ENCODE measurements at regions not wholly inside any gene's neighbourhood (a gene's known extent, or its start where the extent isn't known, plus 50 kb on each side); places are given as distances from the start of the nearest gene placed in this dataset.

GRCh38 chr11:134538742-134539141, 126.7 kb upstream of the B3GAT1 start:
- no peaks in the 10 kb centered on the region for H3K36me3 ChIP-seq (ENCODE audit: control insufficient read depth, insufficient read depth, low read length)
- TF ChIP-seq CTCF (IDR thresholded peaks at IDR 0.05; ENCODE audit: insufficient read depth, low read length, poor library complexity, severe bottlenecking) = no peak
- peaks cover 1% of the 10 kb centered on the region for H3K27me3 ChIP-seq (replicated peaks; ENCODE audit: control insufficient read depth, insufficient read depth, low read length)
- H3K4me3 ChIP-seq (replicated peaks; ENCODE audit: low read depth, low read length) = no peak overlapping the region
- no peak for DNase-seq (ENCODE audit: extremely low read depth, insufficient read length)

GRCh38 chr11:134537941-134538340, 125.9 kb upstream of the B3GAT1 start:
- H3K4me3 ChIP-seq (replicated peaks; ENCODE audit: low read depth, low read length) = no peak overlapping the region
- DNase-seq (ENCODE audit: extremely low read depth, insufficient read length) = no peak
- no peak for TF ChIP-seq CTCF (IDR thresholded peaks at IDR 0.05; ENCODE audit: insufficient read depth, low read length, poor library complexity, severe bottlenecking)
- H3K27me3 ChIP-seq (replicated peaks; ENCODE audit: control insufficient read depth, insufficient read depth, low read length) = peaks cover 1% of the 10 kb centered on the region; the same call in 1 of the 2 replicates
- no peaks in the 10 kb centered on the region for H3K36me3 ChIP-seq (ENCODE audit: control insufficient read depth, insufficient read depth, low read length)

GRCh38 chr11:134537296-134537695, 125.3 kb upstream of the B3GAT1 start:
- no peak for TF ChIP-seq CTCF (IDR thresholded peaks at IDR 0.05; ENCODE audit: insufficient read depth, low read length, poor library complexity, severe bottlenecking)
- Histone ChIP-seq H3K36me3 (ENCODE audit: control insufficient read depth, insufficient read depth, low read length) (no peaks in the 10 kb centered on the region), H3K4me3 (replicated peaks; ENCODE audit: low read depth, low read length) (no peak overlapping the region), H3K27me3 (replicated peaks; ENCODE audit: control insufficient read depth, insufficient read depth, low read length) (peaks cover 1% of the 10 kb centered on the region; the same call in 1 of the 2 replicates)
- DNase-seq (ENCODE audit: extremely low read depth, insufficient read length) = no peak

- Histone ChIP-seq H3K27me3 (replicated peaks; ENCODE audit: control insufficient read depth, insufficient read depth, low read length) (peaks cover 1% of the 10 kb centered on the region; the same call in 1 of the 2 replicates), H3K36me3 (ENCODE audit: control insufficient read depth, insufficient read depth, low read length) (no peaks in the 10 kb centered on the region), H3K4me3 (replicated peaks; ENCODE audit: low read depth, low read length) (no peak overlapping the region)
- TF ChIP-seq CTCF (IDR thresholded peaks at IDR 0.05; ENCODE audit: insufficient read depth, low read length, poor library complexity, severe bottlenecking) = no peak
- no peak for DNase-seq (ENCODE audit: extremely low read depth, insufficient read length)
These were observed 124.6 kb upstream of the B3GAT1 start for GRCh38 chr11:134536677-134537076.

- no peak overlapping the region for H3K4me3 ChIP-seq (replicated peaks; ENCODE audit: low read depth, low read length)
- H3K36me3 ChIP-seq (ENCODE audit: control insufficient read depth, insufficient read depth, low read length) = no peaks in the 10 kb centered on the region
- peaks cover 1% of the 10 kb centered on the region; the same call in 1 of the 2 replicates for H3K27me3 ChIP-seq (replicated peaks; ENCODE audit: control insufficient read depth, insufficient read depth, low read length)
- no peak for TF ChIP-seq CTCF (IDR thresholded peaks at IDR 0.05; ENCODE audit: insufficient read depth, low read length, poor library complexity, severe bottlenecking)
- DNase-seq (ENCODE audit: extremely low read depth, insufficient read length) = no peak
These were observed 124.2 kb upstream of the B3GAT1 start for GRCh38 chr11:134536219-134536618.
